GM12891 (cell line): ENCODE measurements at regions not wholly inside any gene's neighbourhood (a gene's known extent, or its start where the extent isn't known, plus 50 kb on each side); places are given as distances from the start of the nearest gene placed in this dataset.

Experiments used
- POLR2AphosphoS5 ChIP-seq: IDR thresholded peaks from 2 replicates; pipeline ENCODE4 v1.6.1; 2011; ENCODE audit warnings: low read depth, low read length, control low read depth
- SPI1 ChIP-seq: IDR thresholded peaks from 2 replicates; pipeline ENCODE4 v1.6.1; 2011; ENCODE audit warnings: low read depth, low read length, control low read depth
- TAF1 ChIP-seq: IDR thresholded peaks from 2 replicates; pipeline ENCODE4 v1.6.1; 2011; ENCODE audit warnings: low read depth, low read length, control low read depth

GRCh38 chr3:40639006-40639405 lies 114.2 kb downstream of the ZNF621 start:
- TF ChIP-seq SPI1: no peak
- TF ChIP-seq TAF1: no peak
- TF ChIP-seq POLR2AphosphoS5: no peak
